ENCODE measurements at regions not wholly inside any gene's neighbourhood (a gene's known extent, or its start where the extent isn't known, plus 50 kb on each side); places are given as distances from the start of the nearest gene placed in this dataset.

GRCh38 chr7:113487925-113488731 is 369.8 kb upstream of the SMIM30 start:
- BruUV-seq (replicated peaks) = no TSS peak
- FAIRE-seq (no peak), ATAC-seq (no peak), DNase-seq (ENCODE audit: low read depth, low spot score) (no peak)
- no peak for TF ChIP-seq PBX3 (IDR thresholded peaks at IDR 0.05; ENCODE audit: insufficient replicate concordance, low read depth, low read length)
- no peak for TF ChIP-seq IKZF2 (IDR thresholded peaks at IDR 0.05)
- no peak for TF ChIP-seq SPI1 (IDR thresholded peaks at IDR 0.05; ENCODE audit: borderline replicate concordance, insufficient read depth, low read depth, low read length)
- no peak for TF ChIP-seq IKZF1 (conservative IDR thresholded peaks at IDR 0.05)
- no peak for TF ChIP-seq NFXL1 (IDR thresholded peaks at IDR 0.05; ENCODE audit: borderline replicate concordance)
- Histone ChIP-seq H3K4me2 (ENCODE audit: control insufficient read depth, insufficient read depth) (no peak overlapping the region), H3K27me3 (replicated peaks in 1 of 2; ENCODE audit: control insufficient read depth in 2 of 2, insufficient read depth in 2 of 2, low read length in 1 of 2) (no peaks in the 10 kb centered on the region), H3K4me3 (no peak overlapping the region), H3K4me1 (ENCODE audit: control insufficient read depth, insufficient read depth, low read length) (no peaks in the 10 kb centered on the region), H3K27ac (ENCODE audit: control insufficient read depth, insufficient read depth) (no peak overlapping the region), H3K9me3 (replicated peaks; ENCODE audit: control insufficient read depth, insufficient read depth, low read length) (no peaks in the 10 kb centered on the region), H4K20me1 (ENCODE audit: control insufficient read depth, insufficient read depth) (no peaks in the 10 kb centered on the region), H3K36me3 (ENCODE audit: control insufficient read depth in 2 of 2, insufficient read depth in 2 of 2, low read length in 1 of 2) (no peaks in the 10 kb centered on the region), H3K9ac (ENCODE audit: control insufficient read depth, insufficient read depth, low read length) (no peak overlapping the region), H2AFZ (ENCODE audit: control insufficient read depth, low read depth, low read length) (no peak overlapping the region), H3K79me2 (ENCODE audit: control insufficient read depth, insufficient read depth, low read length) (no peaks in the 10 kb centered on the region)
- intact Hi-C loops (cut with micrococcal nuclease; ENCODE audit: unreplicated experiment) = no loop called here
- CTCF ChIA-PET = no interaction called here
- RAD21 ChIA-PET (ENCODE audit: unreplicated experiment) = no interaction called here
- POLR2A ChIA-PET = no interaction called here
- SMC1A ChIA-PET (ENCODE audit: uncharacterized antibody, unreplicated experiment) = interaction anchor here (0.6 kb wide), 1 partner anchor 198 kb away, joined by 3 read pairs; no protein-coding TSS in a partner anchor
- in situ Hi-C loops (cut with MboI) = no loop called here
- WGBS (ENCODE audit: insufficient coverage, insufficient replicate concordance, low lambda C conversion rate, missing lambda C conversion rate) = 21% methylated on average over 10 of the region's 16 CpGs

- SMC1A ChIA-PET (ENCODE audit: uncharacterized antibody, unreplicated experiment) = no interaction called here
- Histone ChIP-seq H3K4me2 (ENCODE audit: control insufficient read depth, insufficient read depth) (no peak overlapping the region), H3K4me1 (ENCODE audit: control insufficient read depth, insufficient read depth, low read length) (no peaks in the 10 kb centered on the region), H4K20me1 (ENCODE audit: control insufficient read depth, insufficient read depth) (no peaks in the 10 kb centered on the region), H3K9ac (ENCODE audit: control insufficient read depth, insufficient read depth, low read length) (no peak overlapping the region), H3K36me3 (ENCODE audit: control insufficient read depth in 2 of 2, insufficient read depth in 2 of 2, low read length in 1 of 2) (no peaks in the 10 kb centered on the region), H2AFZ (ENCODE audit: control insufficient read depth, low read depth, low read length) (no peak overlapping the region), H3K4me3 (no peak overlapping the region), H3K27me3 (replicated peaks in 1 of 2; ENCODE audit: control insufficient read depth in 2 of 2, insufficient read depth in 2 of 2, low read length in 1 of 2) (no peaks in the 10 kb centered on the region), H3K27ac (ENCODE audit: control insufficient read depth, insufficient read depth) (no peak overlapping the region), H3K79me2 (ENCODE audit: control insufficient read depth, insufficient read depth, low read length) (no peaks in the 10 kb centered on the region), H3K9me3 (replicated peaks; ENCODE audit: control insufficient read depth, insufficient read depth, low read length) (no peaks in the 10 kb centered on the region)
- intact Hi-C loops (cut with micrococcal nuclease; ENCODE audit: unreplicated experiment) (no loop called here), in situ Hi-C loops (cut with MboI) (no loop called here)
- TF ChIP-seq TARDBP (IDR thresholded peaks at IDR 0.05; ENCODE audit: borderline replicate concordance) = no peak
- no peak for TF ChIP-seq USF1 (IDR thresholded peaks at IDR 0.05; ENCODE audit: borderline replicate concordance, extremely low read length, insufficient read depth, low read depth, low read length)
- no peak for TF ChIP-seq KAT2A (conservative IDR thresholded peaks at IDR 0.05; ENCODE audit: control insufficient read depth, low read depth, low read length)
- TF ChIP-seq RUNX3 (IDR thresholded peaks at IDR 0.05; ENCODE audit: low read length) = no peak
- no peak for TF ChIP-seq LARP7 (IDR thresholded peaks at IDR 0.05)
- TF ChIP-seq CREB1 (IDR thresholded peaks at IDR 0.05; ENCODE audit: low read depth) = no peak
- TF ChIP-seq HDGF (IDR thresholded peaks at IDR 0.05) = no peak
- TF ChIP-seq CBFB (IDR thresholded peaks at IDR 0.05; ENCODE audit: low read depth) = no peak
- TF ChIP-seq CBX5 (IDR thresholded peaks at IDR 0.05; ENCODE audit: low read depth) = no peak
- no peak for TF ChIP-seq MEF2A (IDR thresholded peaks at IDR 0.05; ENCODE audit: insufficient read depth, low read depth, low read length)
- CTCF ChIA-PET = no interaction called here
- FAIRE-seq = no peak
- no peak for DNase-seq (ENCODE audit: low read depth, low spot score)
- POLR2A ChIA-PET = no interaction called here
- RAD21 ChIA-PET (ENCODE audit: unreplicated experiment) = no interaction called here
- ATAC-seq = no peak
- BruUV-seq (replicated peaks) = no TSS peak
- 38% methylated on average over 2 of the region's 2 CpGs for WGBS (ENCODE audit: insufficient coverage, insufficient replicate concordance, low lambda C conversion rate, missing lambda C conversion rate)
These were observed 368.2 kb upstream of the SMIM30 start for GRCh38 chr7:113486548-113486947.
